Mesenchymal stem cell (in vitro differentiated cells and primary cell): ENCODE measurements at regions not wholly inside any gene's neighbourhood (a gene's known extent, or its start where the extent isn't known, plus 50 kb on each side); places are given as distances from the start of the nearest gene placed in this dataset.

ENCODE experiments used
- DNase-seq: peaks from one replicate; pipeline ENCODE4 v3.0.0-alpha.2; 2013
- H2AFZ ChIP-seq: one replicate; pipeline ENCODE4 v1.6.1; 2013; ENCODE audit warnings: low read depth, mild to moderate bottlenecking, control low read depth, inconsistent platforms, low read length, moderate library complexity
- H2AK5ac ChIP-seq: 2 replicates; pipeline ENCODE4 v1.6.1; 2013; ENCODE audit warnings: low read length, moderate library complexity, mild to moderate bottlenecking, inconsistent platforms; ENCODE audit not compliant: severe bottlenecking
- H2BK120ac ChIP-seq: one replicate; pipeline ENCODE4 v1.6.1; 2013; ENCODE audit warnings: low read depth, mild to moderate bottlenecking, inconsistent platforms, low read length, moderate library complexity
- H2BK12ac ChIP-seq, 2 experiments: one replicate each; pipeline ENCODE4 v1.6.1; 2013; ENCODE audit warnings: inconsistent platforms in 2 of 2, low read length in 2 of 2, mild to moderate bottlenecking in 2 of 2, moderate library complexity in 2 of 2, control low read depth in 1 of 2
- H2BK15ac ChIP-seq: one replicate; pipeline ENCODE4 v1.6.1; 2013; ENCODE audit warnings: mild to moderate bottlenecking, low read depth, inconsistent platforms; ENCODE audit not compliant: poor library complexity, severe bottlenecking
- H2BK5ac ChIP-seq: 2 replicates; pipeline ENCODE4 v1.6.1; 2013; ENCODE audit warnings: low read depth, mild to moderate bottlenecking, low read length, control low read depth, inconsistent platforms; ENCODE audit not compliant: poor library complexity, severe bottlenecking
- H3K14ac ChIP-seq, 2 experiments: one replicate each; pipeline ENCODE4 v1.6.1; 2013; ENCODE audit warnings: inconsistent platforms in 2 of 2, low read length in 2 of 2, control low read depth in 1 of 2, mild to moderate bottlenecking in 1 of 2, moderate library complexity in 1 of 2
- H3K18ac ChIP-seq, 2 experiments: one replicate each; pipeline ENCODE4 v1.6.1; 2013; ENCODE audit warnings: inconsistent platforms in 2 of 2, low read length in 2 of 2, control low read depth in 1 of 2, low read depth in 1 of 2, mild to moderate bottlenecking in 1 of 2
- H3K23ac ChIP-seq, 2 experiments: one replicate each; pipeline ENCODE4 v1.6.1; 2013; ENCODE audit warnings: inconsistent platforms in 2 of 2, low read length in 2 of 2, mild to moderate bottlenecking in 2 of 2, moderate library complexity in 2 of 2, control low read depth in 1 of 2
- H3K27ac ChIP-seq: 2 replicates; pipeline ENCODE4 v1.5.1; 2013; ENCODE audit warnings: mild to moderate bottlenecking, moderate library complexity, low read length, control low read depth, inconsistent platforms; ENCODE audit not compliant: poor library complexity, severe bottlenecking
- H3K27me3 ChIP-seq, 2 experiments: 2 replicates each; pipeline versions ENCODE4 v1.6.1 to v1.7.0; 2013; ENCODE audit warnings: low read length in 2 of 2, mild to moderate bottlenecking in 2 of 2, moderate library complexity in 2 of 2, control low read depth in 1 of 2, inconsistent platforms in 1 of 2; ENCODE audit not compliant: control insufficient read depth in 1 of 2, insufficient read depth in 1 of 2
- H3K36me3 ChIP-seq, 2 experiments: 2 replicates each; pipeline versions ENCODE4 v1.6.1 to v1.7.0; 2013; ENCODE audit warnings: low read length in 2 of 2, control low read depth in 1 of 2, inconsistent platforms in 1 of 2, low read depth in 1 of 2, mild to moderate bottlenecking in 1 of 2; ENCODE audit not compliant: insufficient read depth in 2 of 2, control insufficient read depth in 1 of 2
- H3K4ac ChIP-seq, 2 experiments: one replicate each; pipeline ENCODE4 v1.6.1; 2013; ENCODE audit warnings: inconsistent platforms in 2 of 2, low read length in 2 of 2, mild to moderate bottlenecking in 2 of 2, moderate library complexity in 2 of 2, control low read depth in 1 of 2, low read depth in 1 of 2
- H3K4me1 ChIP-seq: 2 replicates; pipeline ENCODE4 v1.6.1; 2013; ENCODE audit warnings: low read depth, low read length, control low read depth; ENCODE audit not compliant: control insufficient read depth, insufficient read depth
- H3K4me2 ChIP-seq: 2 replicates; pipeline ENCODE4 v1.6.1; 2013; ENCODE audit warnings: low read length, mild to moderate bottlenecking, inconsistent platforms; ENCODE audit not compliant: poor library complexity, severe bottlenecking
- H3K4me3 ChIP-seq, 2 experiments: 2 replicates each; pipeline versions ENCODE4 v1.5.1 to v1.7.0; 2013; ENCODE audit warnings: low read length in 2 of 2, mild to moderate bottlenecking in 2 of 2, control low read depth in 1 of 2, low read depth in 1 of 2; ENCODE audit not compliant: insufficient read depth in 1 of 2
- H3K79me1 ChIP-seq: replicated peaks from 2 replicates; pipeline ENCODE4 v1.6.1; 2013; ENCODE audit warnings: mild to moderate bottlenecking, control low read depth, low read length, inconsistent platforms; ENCODE audit not compliant: poor library complexity, severe bottlenecking
- H3K9ac ChIP-seq: 2 replicates; pipeline ENCODE4 v1.7.0; 2013; ENCODE audit warnings: mild to moderate bottlenecking, low read length, moderate library complexity
- H3K9me3 ChIP-seq: 2 replicates; pipeline ENCODE4 v1.7.0; 2013; ENCODE audit warnings: mild to moderate bottlenecking, low read length; ENCODE audit not compliant: control insufficient read depth
- H4K8ac ChIP-seq: one replicate; pipeline ENCODE4 v1.6.1; 2013; ENCODE audit warnings: inconsistent platforms, mild to moderate bottlenecking, low read length, moderate library complexity
- H4K91ac ChIP-seq: one replicate; pipeline ENCODE4 v1.6.1; 2013; ENCODE audit warnings: mild to moderate bottlenecking, low read length, inconsistent platforms
- WGBS: methylation state at CpG from one replicate; pipeline ENCODE4 v1.1.7; 2013; ENCODE audit warnings: mixed read lengths; 5-methylcytosine and 5-hydroxymethylcytosine counted together

- Histone ChIP-seq H3K9me3 (no peaks in the 10 kb centered on the region), H2BK120ac (no peak overlapping the region), H3K4me1 (no peaks in the 10 kb centered on the region), H3K36me3 (no peaks in the 10 kb centered on the region), H3K4ac (no peak overlapping the region), H3K4me3 (no peak overlapping the region), H3K14ac (no peak overlapping the region), H2BK12ac (no peak overlapping the region), H2AFZ (no peak overlapping the region), H3K23ac (no peak overlapping the region), H4K8ac (no peak overlapping the region), H3K27me3 (peaks cover 0 to 3% of the 10 kb centered on the region in 2 experiments), H3K4me2 (no peak overlapping the region), H3K79me1 (no peaks in the 10 kb centered on the region), H3K27ac (no peak overlapping the region), H4K91ac (no peak overlapping the region), H3K18ac (no peak overlapping the region), H2AK5ac (no peak overlapping the region), H3K9ac (no peak overlapping the region), H2BK15ac (no peak overlapping the region), H2BK5ac (no peak overlapping the region)
- 20% methylated on average over 12 of the region's 12 CpGs for WGBS
- peak; percentile 36 for DNase-seq
Observed at GRCh38 chr1:13960375-13960987, 260.5 kb downstream of the PRDM2 start.

GRCh38 chr1:13964768-13965167, 264.8 kb downstream of the PRDM2 start:
- Histone ChIP-seq H4K8ac (no peak overlapping the region), H3K79me1 (no peaks in the 10 kb centered on the region), H2BK120ac (no peak overlapping the region), H3K27me3 (peaks cover 0 to 3% of the 10 kb centered on the region in 2 experiments), H3K9ac (no peak overlapping the region), H3K4me2 (no peak overlapping the region), H3K18ac (no peak overlapping the region), H3K9me3 (no peaks in the 10 kb centered on the region), H4K91ac (no peak overlapping the region), H3K23ac (no peak overlapping the region), H3K36me3 (no peaks in the 10 kb centered on the region), H3K4me1 (no peaks in the 10 kb centered on the region), H2AK5ac (no peak overlapping the region), H2AFZ (no peak overlapping the region), H3K4ac (no peak overlapping the region), H2BK5ac (no peak overlapping the region), H3K27ac (no peak overlapping the region), H3K4me3 (no peak overlapping the region), H2BK12ac (no peak overlapping the region), H3K14ac (no peak overlapping the region), H2BK15ac (no peak overlapping the region)
- WGBS, result 36% methylated on average over 4 of the region's 4 CpGs
- no peak for DNase-seq

GRCh38 chr1:13965770-13966398, 265.9 kb downstream of the PRDM2 start:
- Histone ChIP-seq H3K4ac (no peak overlapping the region), H3K9me3 (peaks cover 10% of the 10 kb centered on the region), H2BK120ac (no peak overlapping the region), H3K23ac (no peak overlapping the region), H4K8ac (no peak overlapping the region), H3K79me1 (no peaks in the 10 kb centered on the region), H2BK12ac (no peak overlapping the region), H3K4me1 (no peaks in the 10 kb centered on the region), H3K27me3 (peaks cover 0 to 3% of the 10 kb centered on the region in 2 experiments), H2BK15ac (no peak overlapping the region), H3K36me3 (no peaks in the 10 kb centered on the region), H2AK5ac (no peak overlapping the region), H3K9ac (peak overlapping the region; percentile 20), H3K18ac (no peak overlapping the region), H4K91ac (no peak overlapping the region), H3K27ac (no peak overlapping the region), H2AFZ (no peak overlapping the region), H3K14ac (no peak overlapping the region), H3K4me2 (no peak overlapping the region), H2BK5ac (no peak overlapping the region), H3K4me3 (no peak overlapping the region)
- peak; percentile 2 for DNase-seq
- WGBS, result 20% methylated on average over 8 of the region's 8 CpGs

GRCh38 chr1:13967707-13968106, 267.7 kb downstream of the PRDM2 start:
- no peak overlapping the region for H3K4me3 ChIP-seq
- no peak overlapping the region for H3K27ac ChIP-seq
- WGBS, result 65% methylated on average over 3 of the region's 4 CpGs
- no peak overlapping the region for H2BK15ac ChIP-seq
- H3K27me3 ChIP-seq, result no peaks in the 10 kb centered on the region
- H3K4me1 ChIP-seq, result no peaks in the 10 kb centered on the region
- H3K23ac ChIP-seq, result no peak overlapping the region
- no peak overlapping the region for H3K4me2 ChIP-seq
- H3K9me3 ChIP-seq, result peaks cover 18% of the 10 kb centered on the region
- no peak overlapping the region for H2AK5ac ChIP-seq
- DNase-seq, result no peak
- H2BK5ac ChIP-seq, result no peak overlapping the region
- no peak overlapping the region for H3K4ac ChIP-seq
- H4K91ac ChIP-seq, result no peak overlapping the region
- H4K8ac ChIP-seq, result no peak overlapping the region
- no peaks in the 10 kb centered on the region for H3K79me1 ChIP-seq
- no peak overlapping the region for H3K18ac ChIP-seq
- H2AFZ ChIP-seq, result no peak overlapping the region
- H3K9ac ChIP-seq, result no peak overlapping the region
- no peak overlapping the region for H3K14ac ChIP-seq
- no peaks in the 10 kb centered on the region for H3K36me3 ChIP-seq
- no peak overlapping the region for H2BK12ac ChIP-seq
- no peak overlapping the region for H2BK120ac ChIP-seq
